ENCODE measurements at regions not wholly inside any gene's neighbourhood (a gene's known extent, or its start where the extent isn't known, plus 50 kb on each side); places are given as distances from the start of the nearest gene placed in this dataset.

- TF ChIP-seq CTCF (optimal IDR thresholded peaks at IDR 0.05 in 1 of 3, IDR thresholded peaks at IDR 0.05 in 1 of 3, conservative IDR thresholded peaks at IDR 0.05 in 1 of 3; ENCODE audit: extremely low read depth in 1 of 3, insufficient read depth in 2 of 3, low read length in 3 of 3), result no peak
- TF ChIP-seq EZH2 (IDR thresholded peaks at IDR 0.05; ENCODE audit: low read length), result no peak
Observed at GRCh38 chr5:103910786-103911185, 348.2 kb upstream of the NUDT12 start.
